ENCODE measurements at regions not wholly inside any gene's neighbourhood (a gene's known extent, or its start where the extent isn't known, plus 50 kb on each side); places are given as distances from the start of the nearest gene placed in this dataset.
"Not testable (repeated sequence)": the region's sequence is repeated elsewhere in the genome, so short reads cannot be mapped to it uniquely, and the experiment has no call there.

DNA sequence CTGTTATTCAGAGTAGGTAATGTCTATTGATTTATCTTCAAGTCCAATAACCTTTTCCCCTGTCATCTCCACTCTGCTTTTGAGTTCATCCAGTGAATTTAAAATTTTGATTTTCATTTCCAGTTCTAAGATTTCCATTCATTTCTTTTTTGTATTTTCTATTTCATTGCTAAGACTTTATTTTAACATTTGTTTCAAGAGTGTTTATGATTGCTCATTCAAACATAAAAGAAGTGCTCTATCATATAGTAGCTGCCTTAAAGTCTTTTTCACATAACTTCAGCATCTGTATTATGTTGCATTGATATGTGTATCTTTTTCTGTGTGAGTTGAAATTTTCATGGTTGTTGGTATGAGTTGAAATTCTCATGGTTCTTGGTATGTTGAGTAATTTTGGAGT is 341.6 kb downstream of the SOX4 start:
- no peak for DNase-seq

DNA sequence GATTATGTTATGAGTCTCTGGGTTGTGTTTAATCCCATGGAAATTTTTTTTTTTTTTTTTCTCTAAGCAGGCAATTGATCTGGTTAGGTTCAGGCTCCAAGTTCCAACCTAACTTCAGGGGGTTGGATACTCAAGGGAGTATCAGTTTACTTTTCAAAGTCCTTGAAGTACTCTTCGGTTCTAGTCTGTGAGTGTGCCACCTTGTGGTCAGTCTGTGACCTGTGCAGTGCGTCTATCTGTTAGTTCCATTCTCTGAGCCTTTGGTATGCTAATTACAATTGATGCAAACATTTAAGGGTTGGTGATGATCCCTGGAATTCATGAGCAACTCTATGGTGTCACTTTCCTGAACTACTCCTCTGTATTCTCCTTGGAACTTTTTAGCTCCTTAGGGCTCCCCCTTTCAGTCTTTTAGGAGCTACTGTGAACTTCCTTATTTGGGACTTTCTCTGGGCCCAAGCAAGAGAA is 342.0 kb downstream of the SOX4 start:
- peak; percentile 56 for DNase-seq

DNA sequence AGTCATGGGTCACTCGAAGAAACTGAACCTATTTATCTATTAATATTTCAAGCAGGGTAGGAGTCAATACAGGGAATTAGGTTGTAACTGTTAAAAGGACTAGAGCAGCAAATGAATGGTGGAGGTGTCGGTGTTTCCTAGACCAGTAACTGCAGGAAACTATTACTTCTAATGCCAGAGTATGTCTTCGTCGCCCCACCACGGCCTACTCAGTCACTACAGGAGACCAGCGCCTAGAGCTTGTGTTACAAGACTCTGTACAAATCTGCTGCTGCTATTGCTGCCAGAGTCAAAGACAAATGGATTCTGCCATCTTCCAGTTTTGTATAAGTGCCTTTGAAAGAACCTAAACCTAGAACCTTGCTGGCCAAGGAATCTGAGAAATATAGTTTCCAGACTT is 343.9 kb downstream of the SOX4 start:
- DNase-seq: no peak

DNA sequence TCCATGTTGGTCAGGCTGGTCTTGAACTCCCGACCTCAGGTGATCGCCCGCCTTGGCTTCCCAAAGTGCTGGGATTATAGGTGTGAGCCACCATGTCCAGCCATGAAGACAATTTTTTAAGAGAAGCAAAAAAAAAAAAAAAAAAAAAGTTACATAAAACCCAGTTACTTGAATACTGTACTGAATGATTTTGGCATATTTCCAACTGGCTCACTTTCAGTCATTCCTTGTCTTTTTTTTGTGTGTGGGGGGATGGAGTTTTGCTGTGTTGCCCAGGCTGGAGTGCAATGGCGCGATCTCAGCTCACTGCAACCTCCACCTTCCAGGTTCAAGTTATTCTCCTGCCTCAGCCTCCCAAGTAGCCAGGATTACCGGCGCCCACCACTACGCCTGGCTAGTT is 345.5 kb downstream of the SOX4 start:
- not testable (repeated sequence) for DNase-seq

DNA sequence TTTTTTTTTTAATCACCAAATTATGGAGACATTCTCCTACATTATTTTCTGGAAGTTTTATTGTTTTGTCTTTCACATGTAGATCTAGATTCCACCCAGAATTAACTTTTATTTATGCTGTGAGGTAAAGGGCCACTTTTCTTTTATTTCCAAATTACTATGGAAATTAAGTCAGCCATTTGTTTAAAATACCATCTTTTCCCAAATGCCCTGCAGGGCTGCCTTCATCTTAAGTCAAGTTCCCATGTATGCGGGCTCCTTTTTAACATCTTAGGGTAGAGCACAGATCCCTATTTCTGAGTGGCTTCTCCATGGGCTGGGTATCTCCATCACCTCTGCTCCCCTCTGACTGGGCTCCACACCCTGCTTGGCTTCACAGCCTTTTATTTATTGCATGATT is 348.4 kb downstream of the SOX4 start:
- DNase-seq: no peak

DNA sequence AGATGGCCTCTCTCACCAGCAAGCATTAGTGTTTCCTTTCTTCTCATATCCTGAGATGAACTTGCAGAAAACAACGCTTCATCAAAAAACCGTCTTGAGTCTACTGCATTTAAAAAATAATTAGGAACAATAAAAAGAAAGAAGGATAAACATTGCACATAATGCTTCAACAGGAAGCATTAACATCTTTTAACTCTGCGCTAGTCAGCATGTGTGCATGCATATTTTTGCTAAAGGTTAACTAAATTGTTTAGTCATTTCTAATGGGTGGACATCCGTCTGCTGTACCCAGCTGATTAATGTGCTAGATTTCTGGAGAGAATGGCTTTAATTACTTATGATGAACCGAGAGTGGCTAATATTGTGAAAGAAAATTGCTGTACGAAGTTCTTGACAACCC is 349.3 kb downstream of the SOX4 start:
- no peak for DNase-seq

DNA sequence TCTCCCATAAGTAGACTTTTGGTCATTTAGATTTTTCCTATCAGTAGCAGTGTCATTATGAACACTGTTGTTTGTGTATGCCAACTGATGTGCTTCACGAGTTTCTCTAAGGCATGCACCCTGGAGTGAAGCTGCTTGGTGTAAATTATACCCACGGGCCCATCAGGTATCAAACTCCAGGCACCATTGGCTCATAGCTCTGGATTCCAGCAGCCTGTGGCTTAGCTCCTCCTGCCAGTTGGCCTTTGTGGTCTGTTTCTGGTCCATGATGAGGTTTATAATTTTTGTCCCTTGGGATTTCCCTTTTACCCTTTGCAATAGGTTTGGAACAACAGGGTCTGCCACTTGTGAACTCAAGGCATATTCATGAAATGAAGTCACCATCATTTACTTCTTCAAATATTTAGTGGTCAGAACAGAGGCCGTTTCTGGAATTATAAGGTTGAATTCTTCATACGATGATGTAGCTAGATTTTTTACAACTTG is 350.5 kb downstream of the PRL start:
- DNase-seq: no peak

DNA sequence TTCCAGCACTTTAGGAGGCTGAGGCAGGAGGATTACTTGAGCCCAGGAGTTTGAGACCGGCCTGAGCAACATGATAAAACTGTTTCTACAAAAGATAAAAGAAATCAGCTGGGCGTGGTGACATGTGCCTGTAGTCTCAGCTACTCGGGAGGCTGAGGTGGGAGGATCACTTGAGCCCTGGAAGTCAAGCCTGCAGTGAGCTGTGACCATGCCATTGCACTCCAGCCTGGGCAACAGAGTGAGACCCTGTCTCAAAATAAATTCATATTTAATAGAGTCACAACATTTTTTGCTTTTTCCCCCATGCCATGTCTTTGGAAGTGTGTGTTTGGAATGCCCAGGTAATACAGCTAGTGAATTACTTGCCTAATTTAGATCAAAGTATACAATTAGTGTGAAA is 349.6 kb downstream of the PRL start:
- not testable (repeated sequence) for DNase-seq

DNA sequence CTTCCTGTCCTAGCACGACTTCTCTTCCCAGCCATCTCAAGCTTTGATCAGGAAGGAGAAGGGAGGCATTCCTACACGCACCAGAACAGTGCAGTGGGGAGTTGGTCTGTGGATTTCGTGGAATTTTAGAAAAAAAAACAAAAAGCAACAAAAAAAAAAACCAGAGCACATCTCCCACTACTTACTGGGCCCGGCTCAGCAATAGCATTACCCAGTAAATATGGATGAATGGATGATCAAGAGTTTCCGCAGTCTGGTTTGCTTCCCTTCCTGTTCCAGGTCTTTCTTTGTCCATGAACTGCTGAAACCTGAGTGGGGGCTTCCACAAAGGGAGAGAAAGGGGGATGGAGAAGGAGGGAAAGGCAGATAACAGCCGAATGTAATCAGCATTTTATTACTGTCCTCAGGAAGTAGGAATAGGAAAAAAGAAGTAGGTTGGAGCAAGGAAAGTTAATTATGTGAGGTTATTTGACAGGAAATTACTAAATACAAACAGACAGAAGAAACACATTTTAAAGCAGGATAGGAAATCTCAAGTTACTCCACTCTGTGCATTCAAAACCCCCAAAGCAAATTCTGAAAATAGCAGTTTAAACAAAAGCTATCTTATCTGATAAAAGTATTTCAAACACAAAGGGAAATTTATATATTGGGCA is 349.0 kb downstream of the PRL start:
- no peak for DNase-seq

DNA sequence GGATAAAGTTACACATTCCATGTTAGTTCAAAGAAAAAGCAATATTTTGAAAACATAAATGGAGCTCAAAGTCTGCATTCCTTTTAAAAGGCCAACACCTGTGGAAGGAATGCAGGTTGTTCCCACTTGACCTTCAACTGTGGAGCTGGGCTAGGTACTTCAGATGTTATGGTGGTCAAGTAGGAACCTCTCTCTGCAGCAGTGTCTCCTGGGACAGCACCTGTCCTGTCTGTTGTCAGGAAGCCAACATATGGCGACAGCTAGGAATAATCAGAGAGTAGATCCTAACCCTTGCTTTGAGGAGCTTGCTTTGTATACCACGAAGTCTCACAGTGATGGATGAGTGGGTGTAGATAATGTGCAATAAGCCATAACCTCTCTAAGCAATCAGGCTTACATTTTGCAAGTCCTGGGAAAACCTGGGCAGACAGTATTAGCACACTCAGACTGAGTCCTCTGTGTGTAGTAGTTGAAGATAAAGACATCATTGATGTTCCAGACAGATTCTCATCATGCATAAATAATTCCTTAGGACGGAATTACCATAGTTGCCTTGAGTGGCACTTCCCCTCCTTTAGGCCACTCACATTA is 347.5 kb downstream of the PRL start:
- no peak for DNase-seq

DNA sequence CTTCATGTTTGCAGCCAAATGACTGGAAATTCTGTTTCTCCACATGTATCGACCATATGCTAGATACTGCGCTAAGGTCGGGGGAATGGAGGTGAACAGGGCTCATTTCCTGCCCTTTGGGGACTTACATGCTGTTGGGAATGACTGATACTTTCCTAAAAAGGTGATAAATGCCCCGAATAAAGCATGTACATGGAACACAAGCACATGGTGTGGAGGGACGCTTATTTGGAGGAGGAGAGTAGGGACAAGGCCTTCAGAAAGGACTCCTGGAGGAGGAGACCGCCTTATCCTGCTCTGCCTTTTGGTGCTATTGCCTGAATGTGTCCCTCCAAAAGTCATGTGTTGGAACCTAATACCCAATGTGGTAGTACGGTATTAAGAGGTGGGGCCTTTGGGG is 344.5 kb downstream of the PRL start:
- DNase-seq: no peak

DNA sequence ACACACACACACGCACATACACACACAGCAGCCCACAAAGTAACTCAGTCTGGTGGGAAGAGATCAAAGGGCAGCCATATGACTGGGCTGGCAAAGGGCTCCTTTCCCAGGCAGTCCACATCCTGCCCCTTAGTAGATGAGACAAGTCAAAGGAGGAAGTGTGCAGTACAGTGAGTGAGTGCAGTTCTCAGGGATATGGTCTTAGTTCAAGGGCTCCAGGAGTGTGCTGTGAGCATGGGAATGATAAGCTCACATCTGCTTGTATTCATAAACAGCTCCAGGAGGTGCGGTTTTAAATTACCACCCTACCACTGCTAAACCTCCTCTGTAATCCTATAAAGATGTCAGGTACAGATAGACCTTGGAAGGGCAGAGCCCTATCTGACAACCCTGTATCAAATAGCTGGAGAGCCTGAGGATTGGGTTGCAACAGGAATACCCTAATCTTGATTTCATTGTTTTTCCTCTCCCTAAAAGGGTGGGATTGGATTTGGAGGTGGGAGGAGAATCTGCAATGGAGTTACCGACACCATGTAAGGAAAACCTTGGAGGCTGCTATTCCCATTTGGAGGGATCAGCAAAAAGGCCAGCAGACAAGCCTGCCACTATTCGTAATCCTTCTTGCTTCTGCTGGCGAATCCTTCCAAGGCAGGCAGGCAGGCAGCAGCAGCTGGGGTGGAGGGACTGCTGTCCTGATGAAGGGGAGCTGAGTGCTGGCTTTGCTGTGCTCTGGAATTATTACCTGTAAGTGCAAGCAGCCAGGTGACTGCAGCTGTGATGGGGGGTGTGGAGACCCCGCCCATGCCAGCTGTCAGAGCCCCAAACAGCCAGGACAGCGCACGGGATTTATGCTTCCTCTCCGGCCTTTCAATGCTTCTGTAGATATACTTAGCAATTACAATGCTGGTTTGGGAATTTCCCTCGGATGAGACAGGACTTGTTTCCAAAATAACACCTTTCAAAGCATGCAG is 342.7 kb downstream of the PRL start:
- no peak for DNase-seq

DNA sequence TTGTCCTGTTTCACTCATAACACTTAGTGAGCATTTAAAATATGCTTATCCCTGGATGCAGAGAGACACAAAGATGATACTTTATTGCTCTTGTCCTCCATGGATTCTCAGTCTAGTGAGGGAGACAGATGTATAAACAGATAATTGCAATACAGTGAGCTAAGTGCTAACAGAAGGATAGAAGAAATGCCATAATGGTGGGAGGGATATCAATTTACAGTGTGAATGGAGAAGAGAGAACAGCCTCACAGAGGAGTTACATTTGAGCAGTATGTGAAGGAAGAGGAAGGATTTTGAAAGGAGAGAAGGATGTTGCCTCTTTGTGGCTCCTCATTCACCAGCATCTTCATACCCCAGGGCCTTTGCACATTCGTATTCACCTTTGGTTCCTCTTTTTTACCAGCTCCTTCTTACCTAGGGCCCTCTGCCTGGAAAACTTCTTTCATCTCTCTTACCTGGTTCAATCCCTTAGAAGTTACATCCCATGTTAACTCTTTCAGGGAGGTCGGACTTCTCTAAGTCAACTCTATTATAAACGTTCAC is 341.7 kb downstream of the PRL start:
- DNase-seq: no peak

DNA sequence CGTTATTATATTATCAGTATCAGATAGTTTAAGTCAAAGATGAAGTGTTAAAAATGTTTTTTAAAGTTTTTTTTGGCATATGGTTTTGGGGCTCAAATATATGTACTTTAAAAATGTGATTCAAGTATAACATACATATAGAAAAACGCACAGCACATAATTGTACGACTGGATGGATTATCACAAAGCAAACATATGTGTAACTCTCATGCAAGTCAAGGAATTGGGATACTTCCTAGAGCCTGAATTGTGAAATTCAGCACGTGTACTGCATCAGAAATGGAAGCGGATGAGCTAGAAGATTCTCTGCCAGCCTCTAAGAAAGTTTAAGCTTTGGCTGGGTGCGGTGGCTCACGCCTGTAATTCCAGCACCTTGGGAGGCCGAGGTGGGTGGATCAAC is 340.9 kb downstream of the PRL start:
- DNase-seq: no peak

DNA sequence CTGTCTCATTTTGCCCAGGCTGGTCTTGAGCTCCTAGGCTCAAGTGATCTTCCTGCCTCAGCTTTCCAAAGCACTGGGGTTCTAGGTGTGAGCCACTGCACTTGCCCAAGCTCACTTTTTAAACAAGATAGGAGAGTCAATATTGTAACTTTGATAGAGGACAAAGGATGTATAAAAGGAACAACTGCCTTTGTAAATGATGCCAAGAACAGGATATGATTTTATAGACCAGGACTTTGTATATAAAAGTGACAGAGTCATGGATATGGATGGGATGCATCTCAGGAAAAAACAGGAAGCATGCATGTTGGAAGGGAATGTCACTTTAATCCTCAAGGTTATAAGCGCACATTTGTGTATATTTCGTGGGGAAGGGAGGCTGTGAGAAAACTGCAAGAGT is 338.4 kb downstream of the PRL start:
- DNase-seq: no peak

DNA sequence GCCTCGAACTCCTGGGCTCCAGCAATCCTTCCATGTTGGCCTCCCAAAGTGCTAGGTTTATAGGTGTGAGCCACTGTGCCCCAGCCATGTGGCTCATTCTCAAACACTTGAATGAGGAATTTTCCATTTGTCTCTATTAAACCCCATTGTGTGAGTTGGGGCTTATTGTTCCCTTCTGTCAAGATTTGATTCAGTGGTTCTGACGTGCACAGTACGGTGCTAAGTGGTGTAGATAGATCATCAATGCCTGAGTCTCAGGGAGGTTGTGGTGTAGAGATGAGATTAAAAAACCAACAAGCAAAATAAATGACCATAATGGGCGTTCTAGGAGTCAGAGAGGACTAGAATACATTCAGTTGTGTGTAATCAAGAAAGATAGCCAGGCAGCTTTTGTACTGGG is 335.6 kb downstream of the PRL start:
- DNase-seq: no peak

DNA sequence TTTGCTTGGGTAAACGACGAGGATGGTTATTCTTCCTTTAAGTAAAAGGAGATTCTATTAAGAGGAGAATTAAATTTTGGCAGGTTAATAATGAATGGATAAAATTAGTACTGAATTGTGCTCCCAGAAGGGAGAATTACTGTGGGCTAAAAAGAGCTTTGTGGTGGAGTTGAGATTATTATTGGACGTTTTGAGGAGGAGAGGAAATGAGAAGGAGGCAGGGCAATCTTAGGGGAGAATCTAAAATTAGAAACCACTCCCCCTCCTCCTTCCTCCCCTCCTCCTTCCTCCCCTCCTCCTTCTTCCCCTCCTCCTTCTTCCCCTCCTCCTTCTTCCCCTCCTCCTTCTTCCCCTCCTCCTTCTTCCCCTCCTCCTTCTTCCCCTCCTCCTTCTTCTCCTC is 331.8 kb downstream of the PRL start:
- no peak for DNase-seq

DNA sequence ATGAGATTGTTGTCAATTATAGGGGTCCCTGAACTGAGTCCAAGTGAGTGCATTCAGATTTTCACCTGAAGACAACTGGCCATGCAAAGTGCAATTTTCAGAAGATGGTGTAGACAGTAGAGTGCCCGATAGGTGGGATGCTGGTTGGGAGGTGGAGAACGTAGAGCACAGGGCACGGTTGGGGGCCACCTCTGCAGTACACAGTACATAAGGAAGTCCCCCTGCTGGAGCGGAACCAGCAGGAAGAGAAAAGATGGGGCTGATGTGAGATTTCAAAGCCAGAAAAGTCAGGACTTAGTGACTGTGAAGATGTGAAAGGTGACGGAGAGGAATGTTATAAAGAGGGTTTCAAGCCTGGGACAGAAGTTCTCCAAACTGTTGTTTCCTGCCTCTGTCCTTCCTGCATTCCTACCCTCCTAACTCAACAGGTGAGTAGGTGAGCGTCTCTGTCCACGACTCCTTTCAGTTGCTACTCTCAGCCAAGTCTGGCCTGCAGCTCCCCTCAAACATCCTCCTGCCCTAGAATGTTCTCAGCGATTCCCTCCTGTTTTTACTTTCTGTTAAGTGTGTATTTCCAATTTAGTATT is 330.8 kb downstream of the PRL start:
- DNase-seq: no peak

DNA sequence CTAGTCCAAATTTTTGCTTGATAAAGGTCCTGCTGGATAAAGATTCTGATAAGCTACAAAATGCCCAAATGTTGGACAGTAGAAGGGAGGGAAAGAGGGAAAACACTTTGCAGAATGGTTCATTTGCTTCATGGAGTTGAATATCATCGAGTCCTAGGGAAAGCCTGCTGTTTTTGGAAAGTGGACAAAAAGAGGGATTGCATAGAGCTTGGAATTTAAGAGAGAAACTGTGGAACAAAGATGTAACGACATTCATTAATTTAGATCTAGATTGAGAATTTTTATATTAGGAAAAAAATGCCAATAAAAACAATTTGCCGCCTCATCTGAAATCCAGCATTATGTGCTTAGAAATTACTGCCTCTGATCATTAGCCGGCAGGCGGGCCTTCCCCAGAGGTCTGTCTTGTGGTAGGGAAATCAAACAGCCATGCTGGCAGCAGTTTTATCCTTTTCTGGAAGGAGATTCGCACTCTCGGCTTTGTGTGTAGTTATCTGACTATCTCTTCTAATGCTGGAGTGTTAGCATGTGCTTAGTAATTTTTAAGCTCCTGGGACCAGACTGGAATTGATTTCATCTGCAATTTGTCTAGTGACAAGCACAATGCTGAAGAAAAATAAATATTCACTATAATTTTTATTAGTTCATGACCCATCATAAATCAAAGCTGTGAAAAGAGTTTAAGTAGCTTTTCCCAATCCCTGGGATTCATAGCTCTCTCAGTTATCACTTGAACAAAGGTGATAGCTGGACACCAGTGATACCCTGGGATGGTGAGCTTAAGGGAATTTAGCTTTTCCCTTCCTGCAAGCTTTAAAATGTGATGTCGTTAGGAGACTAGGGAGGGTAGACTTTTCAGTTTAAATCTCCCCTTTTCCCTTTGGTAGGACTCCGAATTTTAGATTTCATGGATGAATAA is 329.5 kb downstream of the PRL start:
- DNase-seq: no peak

DNA sequence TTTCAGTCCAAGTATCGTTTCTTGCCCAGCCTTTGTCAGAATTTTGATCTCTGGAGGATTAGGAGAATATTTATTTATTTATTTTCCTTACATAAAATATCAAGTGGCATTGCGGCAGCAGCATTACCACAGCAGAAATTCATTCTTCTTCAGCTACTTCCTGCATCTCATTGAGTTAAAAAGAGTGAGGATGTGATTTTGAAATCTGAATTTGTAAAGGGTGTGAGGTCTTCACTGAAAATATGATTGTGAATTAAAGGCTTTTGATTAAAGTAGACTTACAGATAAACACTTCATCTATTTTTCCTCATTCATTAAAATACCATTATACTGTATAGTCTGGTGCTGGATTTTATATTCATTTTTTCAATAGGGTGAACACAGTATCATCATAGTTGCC is 328.4 kb downstream of the PRL start:
- DNase-seq: no peak

DNA sequence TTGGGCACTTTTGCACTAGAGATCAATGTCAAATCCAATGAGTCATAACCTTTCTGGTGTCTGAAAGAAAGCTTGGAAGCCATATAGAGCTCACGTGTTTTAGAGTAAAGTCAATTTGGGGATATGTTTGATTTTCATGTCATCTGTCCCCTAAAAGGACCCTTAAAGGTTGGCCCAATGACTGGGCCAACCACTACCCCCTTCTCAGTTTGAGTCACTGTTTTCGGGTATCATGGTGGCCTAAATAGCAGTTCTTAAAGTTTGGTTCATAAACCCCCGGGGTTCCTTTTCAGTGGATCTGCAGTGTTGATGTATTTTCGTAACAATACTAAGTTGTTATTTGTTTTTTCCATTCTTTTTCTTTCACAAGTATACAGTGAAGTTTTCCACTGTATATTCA is 327.6 kb downstream of the PRL start:
- DNase-seq: no peak
